HG02571 (cell line): ENCODE measurements at regions not wholly inside any gene's neighbourhood (a gene's known extent, or its start where the extent isn't known, plus 50 kb on each side); places are given as distances from the start of the nearest gene placed in this dataset.
"Not testable (repeated sequence)": the region's sequence is repeated elsewhere in the genome, so short reads cannot be mapped to it uniquely, and the experiment has no call there.

ENCODE experiments used
- ATAC-seq: cut with Tn5 transposase; IDR thresholded peaks from one replicate; pipeline ENCODE4 v1.9.1; 2021; ENCODE audit warnings: mild to moderate bottlenecking, moderate library complexity; ENCODE audit not compliant: unreplicated experiment

- ATAC-seq = not testable (repeated sequence)
These were observed 492.8 kb downstream of the JRKL start for GRCh38 chr11:96882622-96883021.

GRCh38 chr11:96885405-96885804 is 495.6 kb downstream of the JRKL start:
- ATAC-seq = no peak

GRCh38 chr11:96885912-96886311 is 496.1 kb downstream of the JRKL start:
- no peak for ATAC-seq

GRCh38 chr11:96893988-96894387 is 504.2 kb downstream of the JRKL start:
- no peak for ATAC-seq

GRCh38 chr11:96894587-96894986 is 504.8 kb downstream of the JRKL start:
- ATAC-seq = no peak

GRCh38 chr11:96899971-96900370 is 510.2 kb downstream of the JRKL start:
- ATAC-seq = no peak

GRCh38 chr11:96905143-96905542 is 515.3 kb downstream of the JRKL start:
- ATAC-seq = no peak

GRCh38 chr11:96905663-96906062 is 515.9 kb downstream of the JRKL start:
- ATAC-seq = no peak

GRCh38 chr11:96906476-96906875 is 516.7 kb downstream of the JRKL start:
- ATAC-seq = no peak

GRCh38 chr11:96925862-96926261 is 536.0 kb downstream of the JRKL start:
- no peak for ATAC-seq

GRCh38 chr11:96940227-96940626 is 550.4 kb downstream of the JRKL start:
- ATAC-seq = no peak

GRCh38 chr11:96942855-96943254 is 553.0 kb downstream of the JRKL start:
- no peak for ATAC-seq

- ATAC-seq = no peak
These were observed 554.2 kb downstream of the JRKL start for GRCh38 chr11:96943970-96944369.

GRCh38 chr11:96948066-96948465 is 558.3 kb downstream of the JRKL start:
- ATAC-seq = no peak

GRCh38 chr11:96949464-96949863 is 559.7 kb downstream of the JRKL start:
- ATAC-seq = no peak

GRCh38 chr11:96954587-96955242 is 564.9 kb downstream of the JRKL start:
- no peak for ATAC-seq

- no peak for ATAC-seq
These were observed 570.7 kb downstream of the JRKL start for GRCh38 chr11:96960476-96960875.

GRCh38 chr11:96960926-96961325 is 571.1 kb downstream of the JRKL start:
- no peak for ATAC-seq

GRCh38 chr11:96961931-96962330 is 572.1 kb downstream of the JRKL start:
- ATAC-seq = no peak

- no peak for ATAC-seq
These were observed 573.6 kb downstream of the JRKL start for GRCh38 chr11:96963375-96963774.

- ATAC-seq = no peak
These were observed 574.8 kb downstream of the JRKL start for GRCh38 chr11:96964661-96965060.

GRCh38 chr11:96967616-96968015 is 577.8 kb downstream of the JRKL start:
- no peak for ATAC-seq

GRCh38 chr11:96969251-96969650 is 579.4 kb downstream of the JRKL start:
- no peak for ATAC-seq
